GM18951 (cell line): ENCODE measurements at regions not wholly inside any gene's neighbourhood (a gene's known extent, or its start where the extent isn't known, plus 50 kb on each side); places are given as distances from the start of the nearest gene placed in this dataset.

Experiments
- POLR2A ChIP-seq: IDR thresholded peaks from 4 replicates; pipeline ENCODE4 v1.6.1; 2011; ENCODE audit warnings: mild to moderate bottlenecking; ENCODE audit not compliant: insufficient read length, insufficient read depth; ENCODE audit errors: extremely low read depth
- in situ Hi-C: fragments of 300-500 bp; cut with MboI; formaldehyde crosslinking; loops from one replicate; pipeline ENCODE4 v1.12.0; 2022; ENCODE audit warnings: low sequenced_read_pairs, mixed read lengths, inconsistent platforms; ENCODE audit not compliant: unreplicated experiment

- no peak for TF ChIP-seq POLR2A
- in situ Hi-C loops = no loop called here
Observed at GRCh38 chr13:59495936-59496512, 667.7 kb downstream of the DIAPH3 start.

DNA sequence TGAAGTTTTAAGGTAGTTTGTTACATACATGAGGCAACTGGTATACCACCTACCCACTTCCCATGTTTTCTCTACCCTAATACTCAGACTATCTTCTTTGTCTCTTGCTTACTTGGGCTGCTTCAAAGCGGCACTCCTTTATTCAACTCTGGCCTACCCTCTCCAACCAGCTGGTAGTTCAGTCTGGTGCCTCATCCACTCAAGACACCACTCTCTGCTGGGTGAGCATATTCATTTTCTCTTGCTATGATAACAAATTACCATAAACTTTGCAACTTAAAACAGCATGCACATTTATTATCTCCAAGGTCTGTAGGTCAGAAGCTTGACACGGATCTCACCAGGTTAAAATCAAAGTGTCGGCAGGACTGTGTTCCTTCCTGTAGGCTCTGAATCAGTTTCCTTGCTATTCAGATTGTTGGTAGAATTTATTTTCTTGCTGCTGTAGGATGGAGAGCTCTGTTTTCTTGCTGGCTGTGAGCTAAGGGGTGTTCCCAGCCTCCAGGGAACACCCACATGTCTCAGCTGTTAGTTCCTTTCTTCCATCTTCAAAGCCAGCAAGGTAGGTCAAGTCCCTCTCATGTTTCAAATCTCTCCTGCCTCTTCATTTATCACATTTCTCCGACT lies 666.0 kb downstream of the DIAPH3 start:
- TF ChIP-seq POLR2A = no peak
- in situ Hi-C loops = no loop called here

GRCh38 chr13:59501004-59501403 lies 662.7 kb downstream of the DIAPH3 start:
- in situ Hi-C loops = no loop called here

GRCh38 chr13:59504407-59504806 lies 659.3 kb downstream of the DIAPH3 start:
- in situ Hi-C loops = no loop called here

More at GRCh38 chr13:59501004-59501403, 662.7 kb downstream of the DIAPH3 start:
- TF ChIP-seq POLR2A = no peak

DNA sequence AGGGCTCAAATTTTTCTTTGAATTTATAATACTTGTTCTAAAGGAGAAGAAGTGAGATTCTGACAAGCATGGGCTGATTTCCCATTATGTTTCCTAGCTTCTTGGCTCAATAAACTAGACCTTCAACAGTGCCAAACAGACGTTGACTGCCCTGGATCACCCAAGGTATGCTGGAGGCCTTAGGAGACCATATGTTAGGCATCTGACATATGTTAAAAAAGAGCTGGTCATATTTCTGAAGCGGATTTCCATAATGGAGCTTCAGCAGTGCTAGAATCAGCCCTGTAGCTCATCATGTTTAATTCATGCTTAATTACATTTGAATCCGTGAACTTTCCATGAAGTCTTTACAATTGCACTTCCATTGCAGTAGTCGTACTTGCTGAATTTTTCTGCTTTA lies 653.3 kb downstream of the DIAPH3 start:
- no peak for TF ChIP-seq POLR2A

More at GRCh38 chr13:59504407-59504806, 659.3 kb downstream of the DIAPH3 start:
- TF ChIP-seq POLR2A = no peak

GRCh38 chr13:59513686-59514085 lies 650.0 kb downstream of the DIAPH3 start:
- no peak for TF ChIP-seq POLR2A
- in situ Hi-C loops = no loop called here

More for the DNA sequence above, 653.3 kb downstream of the DIAPH3 start:
- in situ Hi-C loops = no loop called here

GRCh38 chr13:59514316-59514715 lies 649.4 kb downstream of the DIAPH3 start:
- in situ Hi-C loops = no loop called here
- no peak for TF ChIP-seq POLR2A

DNA sequence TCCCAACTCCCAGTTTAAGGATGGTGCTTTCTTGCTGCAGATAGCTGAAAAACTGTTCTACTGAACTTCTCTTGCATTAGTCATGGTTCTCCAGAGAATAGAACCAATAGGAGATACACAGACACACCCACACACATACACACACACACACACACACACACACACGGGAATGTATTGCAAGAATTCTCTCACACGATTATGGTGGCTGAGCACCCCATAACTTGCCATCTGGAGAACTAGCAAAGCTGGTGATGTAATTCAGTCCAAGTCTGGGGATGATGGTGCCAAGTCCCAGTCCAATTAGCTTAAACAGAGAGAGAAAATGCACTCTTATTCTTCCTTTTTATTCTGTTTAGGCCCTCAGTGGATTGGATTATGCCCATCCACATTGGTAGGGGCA lies 643.9 kb downstream of the DIAPH3 start:
- TF ChIP-seq POLR2A = no peak
- in situ Hi-C loops = no loop called here

- in situ Hi-C loops = no loop called here
- no peak for TF ChIP-seq POLR2A
Observed at GRCh38 chr13:59521549-59521948, 642.2 kb downstream of the DIAPH3 start.

DNA sequence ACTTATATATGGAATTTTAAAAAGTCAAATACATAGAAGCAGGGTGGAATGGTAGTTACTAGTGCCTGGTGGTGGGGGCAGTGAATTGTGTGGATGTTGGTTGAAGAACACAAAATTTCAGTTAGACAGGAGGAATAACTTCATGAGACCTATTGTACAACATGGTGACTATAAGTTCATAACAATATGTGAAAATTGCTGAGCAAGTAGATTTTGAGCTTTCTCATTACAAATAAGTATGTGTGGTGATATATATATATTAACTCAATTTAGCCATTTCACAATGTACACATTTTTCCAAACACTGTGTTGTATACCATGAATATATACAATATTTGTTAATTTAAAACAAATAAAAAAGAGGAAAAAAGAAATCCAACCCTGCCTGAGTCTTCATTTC lies 641.1 kb downstream of the DIAPH3 start:
- in situ Hi-C loops = no loop called here
- TF ChIP-seq POLR2A = no peak

DNA sequence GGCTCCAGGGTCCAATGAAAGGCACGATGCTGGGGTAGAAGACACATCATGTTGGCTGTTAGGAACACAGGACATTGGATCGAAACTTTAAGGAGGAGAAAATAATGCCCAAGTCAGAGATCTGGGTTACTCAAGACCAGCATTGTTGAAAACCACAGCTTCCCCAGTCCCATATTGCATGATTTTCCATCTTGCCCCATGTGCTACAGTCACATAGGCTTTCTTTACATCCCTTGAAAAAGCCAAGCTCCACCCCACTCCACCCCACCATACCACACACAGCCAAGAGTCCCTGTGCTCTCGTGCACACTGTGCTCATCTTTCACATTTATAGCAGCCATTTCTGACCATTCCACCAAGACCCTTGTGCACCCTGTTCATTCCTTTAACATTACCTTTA lies 636.2 kb downstream of the DIAPH3 start:
- in situ Hi-C loops = no loop called here
- TF ChIP-seq POLR2A = no peak

DNA sequence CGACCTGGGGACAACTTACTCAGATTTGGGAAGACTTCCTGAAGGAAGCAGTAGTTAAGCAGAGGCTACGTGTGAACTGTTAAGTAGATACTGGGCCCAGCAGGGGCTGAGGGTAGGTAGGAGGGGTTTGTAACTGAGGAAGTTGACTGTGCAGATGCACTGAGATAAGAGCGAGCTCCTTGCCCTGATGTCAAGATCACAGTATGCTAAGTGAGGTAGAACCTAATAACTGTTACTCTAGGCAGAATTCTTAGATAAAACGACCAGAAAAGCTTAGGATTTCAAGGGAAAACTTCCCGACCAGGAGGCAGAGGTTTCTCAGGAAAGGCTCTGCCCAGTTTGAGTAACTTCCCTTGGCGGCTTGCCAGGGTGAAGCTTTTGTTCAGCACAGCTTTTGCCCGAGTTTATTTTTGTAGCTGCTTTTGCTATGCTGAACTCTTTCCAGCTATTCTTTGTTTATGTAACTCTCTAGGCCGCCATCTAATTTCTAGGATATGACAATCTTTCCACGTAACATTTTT lies 632.1 kb downstream of the DIAPH3 start:
- TF ChIP-seq POLR2A = no peak
- in situ Hi-C loops = no loop called here

GRCh38 chr13:59532405-59532804 lies 631.3 kb downstream of the DIAPH3 start:
- TF ChIP-seq POLR2A = no peak
- in situ Hi-C loops = no loop called here

GRCh38 chr13:59533561-59534555 lies 629.9 kb downstream of the DIAPH3 start:
- no peak for TF ChIP-seq POLR2A
- in situ Hi-C loops = no loop called here

GRCh38 chr13:59534806-59535205 lies 628.9 kb downstream of the DIAPH3 start:
- in situ Hi-C loops = no loop called here
- no peak for TF ChIP-seq POLR2A
